ENCODE measurements at regions not wholly inside any gene's neighbourhood (a gene's known extent, or its start where the extent isn't known, plus 50 kb on each side); places are given as distances from the start of the nearest gene placed in this dataset.

GRCh38 chr2:67286981-67287759, 110.0 kb upstream of the ETAA1 start:
- no peak for DNase-seq (ENCODE audit: low read depth, low spot score)

- no peak for DNase-seq (ENCODE audit: low read depth, low spot score)
Observed at GRCh38 chr2:67289271-67289670, 107.9 kb upstream of the ETAA1 start.

GRCh38 chr2:67289921-67290371, 107.2 kb upstream of the ETAA1 start:
- no peak for DNase-seq (ENCODE audit: low read depth, low spot score)

- DNase-seq (ENCODE audit: low read depth, low spot score): no peak
Observed at GRCh38 chr2:67290451-67291290, 106.5 kb upstream of the ETAA1 start.

- DNase-seq (ENCODE audit: low read depth, low spot score): no peak
Observed at GRCh38 chr2:67294218-67294617, 102.9 kb upstream of the ETAA1 start.

- DNase-seq (ENCODE audit: low read depth, low spot score): no peak
Observed at GRCh38 chr2:67295406-67295805, 101.7 kb upstream of the ETAA1 start.

DNA sequence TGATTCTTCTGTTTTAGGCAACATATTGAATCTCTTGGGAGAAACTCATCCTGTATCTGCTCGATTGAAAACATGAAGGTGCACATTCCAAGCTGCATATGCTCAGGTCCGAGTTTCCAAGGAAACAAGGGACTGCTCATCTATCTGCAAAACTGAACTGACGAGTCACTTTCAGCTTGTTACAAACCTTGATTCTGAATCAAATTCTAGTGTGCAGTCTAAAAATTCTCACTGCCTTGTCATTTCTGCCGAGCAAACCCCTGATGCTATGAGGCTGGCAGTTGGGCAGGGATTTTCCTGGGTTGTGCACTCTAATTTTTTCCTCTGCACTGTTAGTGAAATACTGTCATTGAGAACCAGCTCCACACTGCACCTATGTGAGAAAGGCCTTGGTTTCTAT, 101.3 kb upstream of the ETAA1 start:
- no peak for DNase-seq (ENCODE audit: low read depth, low spot score)

- DNase-seq (ENCODE audit: low read depth, low spot score): no peak
Observed at GRCh38 chr2:67304300-67304890, 92.7 kb upstream of the ETAA1 start.

- DNase-seq (ENCODE audit: low read depth, low spot score): no peak
Observed at GRCh38 chr2:67309281-67309680, 87.9 kb upstream of the ETAA1 start.

- no peak for DNase-seq (ENCODE audit: low read depth, low spot score)
Observed at GRCh38 chr2:67311536-67311935, 85.6 kb upstream of the ETAA1 start.

DNA sequence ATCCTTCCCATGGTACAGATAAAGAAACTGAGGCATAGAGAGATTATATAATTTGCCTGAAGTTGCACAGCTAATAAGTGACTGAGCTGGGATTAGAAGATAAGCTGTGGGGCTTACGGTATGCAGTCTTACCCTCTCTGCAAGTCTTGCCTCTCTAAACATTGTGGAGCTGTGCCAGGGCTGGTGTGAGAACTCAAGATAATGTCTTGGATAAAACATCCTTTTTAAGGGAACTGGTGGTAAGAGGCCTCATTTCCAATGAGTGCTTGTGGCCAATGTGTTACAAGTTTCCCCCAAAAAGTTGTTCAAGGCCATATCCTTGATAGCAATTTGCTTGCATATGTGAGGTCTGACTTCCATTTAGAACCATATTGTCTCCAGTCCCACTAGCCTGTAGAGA, 84.3 kb upstream of the ETAA1 start:
- DNase-seq (ENCODE audit: low read depth, low spot score): no peak

- no peak for DNase-seq (ENCODE audit: low read depth, low spot score)
Observed at GRCh38 chr2:67313536-67313935, 83.6 kb upstream of the ETAA1 start.

DNA sequence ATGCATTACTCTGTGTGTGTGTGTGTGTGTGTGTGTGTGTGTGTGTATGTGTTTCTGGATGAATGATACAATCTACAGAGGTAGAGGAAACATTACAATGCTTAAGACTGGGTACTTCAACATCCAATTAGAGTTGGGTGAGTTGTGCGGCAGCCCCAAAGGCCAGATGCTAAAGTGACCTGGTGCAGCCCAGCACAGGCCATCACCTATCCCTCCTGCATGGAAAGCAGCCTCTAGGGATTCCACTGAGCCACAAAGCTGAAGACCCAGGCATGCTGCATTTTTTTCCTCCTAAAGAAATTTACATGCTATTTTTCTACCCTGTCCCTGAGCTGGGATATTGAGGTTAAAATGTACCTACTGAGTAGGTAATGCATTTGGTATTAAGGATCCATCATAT, 79.1 kb upstream of the ETAA1 start:
- no peak for DNase-seq (ENCODE audit: low read depth, low spot score)

DNA sequence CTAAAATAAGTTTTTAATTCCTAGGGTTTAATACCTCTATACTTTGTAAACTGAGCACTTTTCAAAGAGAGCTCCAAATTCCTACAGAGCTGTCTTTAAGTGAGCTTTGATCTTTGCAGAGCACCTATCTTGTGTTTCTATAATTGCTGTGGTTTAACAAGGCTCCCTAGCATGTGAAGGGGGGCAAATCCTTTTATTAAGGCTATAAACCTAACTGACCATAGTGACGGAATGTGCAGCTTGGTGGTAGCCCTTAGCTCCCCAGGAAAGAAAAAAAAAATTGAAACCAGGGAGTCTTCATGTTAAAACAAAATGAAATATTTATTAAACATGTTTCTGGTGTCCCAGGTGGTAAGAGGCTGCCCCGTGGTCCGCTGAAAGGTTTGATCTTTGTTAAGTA, 78.6 kb upstream of the ETAA1 start:
- DNase-seq (ENCODE audit: low read depth, low spot score): no peak

DNA sequence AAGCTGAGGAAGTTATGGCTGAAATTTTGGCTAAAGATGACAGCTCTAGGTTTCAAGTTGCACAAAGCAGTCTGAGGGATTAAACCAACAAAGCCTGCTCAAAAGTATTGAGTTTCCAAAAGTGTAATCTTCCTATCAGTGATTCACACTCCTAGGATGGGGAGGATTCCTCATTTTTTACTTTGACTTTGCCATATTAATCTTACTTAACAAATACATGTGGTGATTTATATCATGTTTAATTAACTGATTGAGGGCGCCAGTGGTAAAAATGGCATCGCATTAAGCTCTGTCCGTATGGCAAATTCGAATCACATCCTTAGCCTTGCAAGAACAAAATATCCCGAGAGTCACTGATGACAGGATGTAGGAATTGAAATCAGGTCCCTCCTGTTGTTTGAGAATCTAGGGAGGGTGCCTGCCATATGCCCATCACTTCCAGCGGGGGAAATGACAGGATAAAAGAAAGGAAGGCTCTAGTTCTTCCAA, 78.1 kb upstream of the ETAA1 start:
- DNase-seq (ENCODE audit: low read depth, low spot score): no peak

- no peak for DNase-seq (ENCODE audit: low read depth, low spot score)
Observed at GRCh38 chr2:67320861-67321587, 76.1 kb upstream of the ETAA1 start.

GRCh38 chr2:67321588-67321903, 75.6 kb upstream of the ETAA1 start:
- no peak for DNase-seq (ENCODE audit: low read depth, low spot score)

DNA sequence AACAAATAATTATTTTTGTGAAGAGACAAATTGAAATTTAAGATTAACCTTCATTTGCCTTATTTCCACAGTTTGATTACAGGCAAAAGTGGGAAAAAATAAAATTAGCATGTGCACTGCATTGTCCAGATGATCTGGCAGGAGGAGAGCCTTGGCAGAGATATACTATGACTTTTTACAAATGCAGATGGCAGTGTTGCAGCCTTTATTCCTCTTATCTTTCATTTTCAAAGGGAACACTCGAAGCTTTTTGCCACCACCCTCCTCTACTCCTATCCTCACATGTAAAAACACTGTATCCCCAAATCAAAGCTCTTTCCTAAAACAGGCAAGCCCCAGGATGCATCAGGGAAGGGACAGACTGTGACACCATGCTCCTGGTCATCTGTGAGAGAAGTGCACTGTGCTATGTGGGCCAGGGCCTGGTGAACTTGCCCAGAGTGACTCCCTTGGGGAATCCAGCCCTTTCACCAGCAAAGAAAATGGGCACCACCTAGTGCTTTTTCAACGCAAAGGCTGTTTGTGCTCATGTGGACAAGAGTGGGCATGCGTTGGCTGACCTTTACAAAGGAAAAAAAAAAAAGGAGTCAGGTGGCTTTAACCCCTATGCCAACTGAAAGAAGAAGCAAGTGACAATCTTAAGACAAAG, 74.7 kb upstream of the ETAA1 start:
- DNase-seq (ENCODE audit: low read depth, low spot score): no peak

DNA sequence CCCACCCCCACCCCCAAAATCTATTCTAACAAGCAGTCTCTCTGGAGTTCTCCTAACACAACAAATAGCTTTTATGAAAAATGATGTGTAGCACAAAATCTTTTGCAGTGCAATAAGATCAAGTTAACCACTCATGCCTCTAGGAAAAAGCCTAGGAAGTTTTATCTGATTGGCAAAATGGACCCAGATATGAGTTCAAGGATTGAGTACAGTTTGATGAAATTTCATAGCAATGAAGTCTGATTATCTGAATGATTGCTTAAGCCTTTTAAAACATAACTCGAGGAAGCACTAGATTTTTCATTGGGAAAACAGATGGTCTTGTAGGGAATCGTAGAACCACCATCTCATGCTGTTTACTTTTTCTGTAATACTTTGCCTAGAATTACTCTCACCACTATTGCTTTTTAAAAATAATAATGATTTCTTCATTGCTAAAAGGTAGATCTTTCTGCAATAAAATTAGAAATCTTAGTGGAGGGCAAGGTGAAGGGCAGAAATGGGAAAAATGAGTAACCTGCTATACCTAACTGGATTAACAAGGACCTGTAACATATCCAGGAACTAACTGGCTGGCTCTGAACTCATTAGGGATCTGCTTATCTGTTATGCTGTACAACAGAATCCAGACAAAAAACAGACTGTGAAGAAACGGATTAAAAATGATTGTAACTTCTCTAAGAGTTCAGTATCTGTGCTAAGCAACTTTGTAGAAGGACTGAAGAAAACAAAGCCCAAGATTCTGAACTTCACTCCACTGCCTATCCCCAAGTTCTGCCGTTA, 73.7 kb upstream of the ETAA1 start:
- no peak for DNase-seq (ENCODE audit: low read depth, low spot score)

GRCh38 chr2:67329513-67329912, 67.6 kb upstream of the ETAA1 start:
- DNase-seq (ENCODE audit: low read depth, low spot score): no peak

- DNase-seq (ENCODE audit: low read depth, low spot score): no peak
Observed at GRCh38 chr2:67329951-67330350, 67.2 kb upstream of the ETAA1 start.

Measured in smooth muscle cell of the brain vasculature (primary cell).